ENCODE measurements at regions not wholly inside any gene's neighbourhood (a gene's known extent, or its start where the extent isn't known, plus 50 kb on each side); places are given as distances from the start of the nearest gene placed in this dataset.

DNA sequence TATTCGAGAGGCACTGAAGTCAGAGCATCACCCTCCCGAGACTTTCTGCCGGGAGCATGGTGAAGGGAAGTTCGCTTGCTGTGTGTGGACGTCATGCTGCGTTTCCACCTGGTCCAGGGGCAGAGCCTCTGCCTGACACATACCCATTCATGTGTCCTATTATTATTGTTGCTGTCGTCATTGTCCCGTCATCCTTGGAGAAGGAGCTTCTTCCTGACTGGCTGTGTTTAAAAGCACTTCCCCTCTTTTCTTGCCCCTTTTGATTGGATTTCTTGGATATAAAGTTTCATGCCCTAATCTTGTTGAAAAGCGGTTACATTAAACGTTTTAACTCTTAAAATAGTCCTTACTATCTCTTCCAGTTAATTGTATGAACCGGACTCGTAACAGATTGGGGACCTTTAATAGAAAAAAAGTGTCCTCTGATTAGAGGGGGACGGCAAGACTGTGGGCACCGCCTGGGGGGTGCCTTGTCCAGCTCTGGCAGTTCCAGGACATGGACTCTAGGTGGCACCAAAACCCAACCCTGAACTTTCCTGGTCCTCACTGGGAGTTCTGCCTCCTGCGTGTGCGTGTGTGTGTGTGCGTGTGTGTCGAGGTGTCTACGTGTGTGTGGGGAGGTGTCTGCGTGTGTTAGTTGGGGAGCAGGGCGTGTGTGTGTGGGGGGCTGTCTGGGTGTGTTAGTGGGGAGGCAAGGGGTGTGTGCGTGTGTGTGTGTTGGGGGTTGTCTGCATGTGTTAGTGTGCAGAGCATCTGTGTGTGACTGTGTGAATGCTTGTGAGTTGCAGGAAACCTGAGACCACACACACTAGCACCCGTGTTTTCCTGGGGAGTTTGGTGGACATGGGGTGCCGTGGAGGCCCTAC, 133.3 kb upstream of the CIBAR2 start:
- TF ChIP-seq, protein P1, sequence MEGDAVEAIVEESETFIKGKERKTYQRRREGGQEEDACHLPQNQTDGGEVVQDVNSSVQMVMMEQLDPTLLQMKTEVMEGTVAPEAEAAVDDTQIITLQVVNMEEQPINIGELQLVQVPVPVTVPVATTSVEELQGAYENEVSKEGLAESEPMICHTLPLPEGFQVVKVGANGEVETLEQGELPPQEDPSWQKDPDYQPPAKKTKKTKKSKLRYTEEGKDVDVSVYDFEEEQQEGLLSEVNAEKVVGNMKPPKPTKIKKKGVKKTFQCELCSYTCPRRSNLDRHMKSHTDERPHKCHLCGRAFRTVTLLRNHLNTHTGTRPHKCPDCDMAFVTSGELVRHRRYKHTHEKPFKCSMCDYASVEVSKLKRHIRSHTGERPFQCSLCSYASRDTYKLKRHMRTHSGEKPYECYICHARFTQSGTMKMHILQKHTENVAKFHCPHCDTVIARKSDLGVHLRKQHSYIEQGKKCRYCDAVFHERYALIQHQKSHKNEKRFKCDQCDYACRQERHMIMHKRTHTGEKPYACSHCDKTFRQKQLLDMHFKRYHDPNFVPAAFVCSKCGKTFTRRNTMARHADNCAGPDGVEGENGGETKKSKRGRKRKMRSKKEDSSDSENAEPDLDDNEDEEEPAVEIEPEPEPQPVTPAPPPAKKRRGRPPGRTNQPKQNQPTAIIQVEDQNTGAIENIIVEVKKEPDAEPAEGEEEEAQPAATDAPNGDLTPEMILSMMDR (conservative IDR thresholded peaks at IDR 0.05; ENCODE audit: low read depth, low read length), result peak; percentile 85
- TF ChIP-seq RAD21 (IDR thresholded peaks at IDR 0.05; ENCODE audit: low read length) (peak; percentile 80), POLR2A (IDR thresholded peaks at IDR 0.05; ENCODE audit: low read depth, low read length) (0 out of 2 replicates have a peak, but pooled peaks have one; percentile 17), RCOR1 (IDR thresholded peaks at IDR 0.05; ENCODE audit: insufficient replicate concordance, low read length) (no peak), MAZ (IDR thresholded peaks at IDR 0.05; ENCODE audit: borderline replicate concordance, low read depth, low read length) (peak; percentile 30; the same call in 1 of the 2 replicates), CEBPB (IDR thresholded peaks at IDR 0.05; ENCODE audit: low read depth, low read length) (no peak), SMC3 (IDR thresholded peaks at IDR 0.05; ENCODE audit: low read depth, low read length) (peak; percentile 71)
- TF ChIP-seq, protein P2, sequence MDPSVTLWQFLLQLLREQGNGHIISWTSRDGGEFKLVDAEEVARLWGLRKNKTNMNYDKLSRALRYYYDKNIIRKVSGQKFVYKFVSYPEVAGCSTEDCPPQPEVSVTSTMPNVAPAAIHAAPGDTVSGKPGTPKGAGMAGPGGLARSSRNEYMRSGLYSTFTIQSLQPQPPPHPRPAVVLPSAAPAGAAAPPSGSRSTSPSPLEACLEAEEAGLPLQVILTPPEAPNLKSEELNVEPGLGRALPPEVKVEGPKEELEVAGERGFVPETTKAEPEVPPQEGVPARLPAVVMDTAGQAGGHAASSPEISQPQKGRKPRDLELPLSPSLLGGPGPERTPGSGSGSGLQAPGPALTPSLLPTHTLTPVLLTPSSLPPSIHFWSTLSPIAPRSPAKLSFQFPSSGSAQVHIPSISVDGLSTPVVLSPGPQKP (IDR thresholded peaks at IDR 0.05; ENCODE audit: borderline replicate concordance, low read depth, low read length), result no peak
- TF ChIP-seq, protein P3, sequence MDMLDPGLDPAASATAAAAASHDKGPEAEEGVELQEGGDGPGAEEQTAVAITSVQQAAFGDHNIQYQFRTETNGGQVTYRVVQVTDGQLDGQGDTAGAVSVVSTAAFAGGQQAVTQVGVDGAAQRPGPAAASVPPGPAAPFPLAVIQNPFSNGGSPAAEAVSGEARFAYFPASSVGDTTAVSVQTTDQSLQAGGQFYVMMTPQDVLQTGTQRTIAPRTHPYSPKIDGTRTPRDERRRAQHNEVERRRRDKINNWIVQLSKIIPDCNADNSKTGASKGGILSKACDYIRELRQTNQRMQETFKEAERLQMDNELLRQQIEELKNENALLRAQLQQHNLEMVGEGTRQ (IDR thresholded peaks at IDR 0.05; ENCODE audit: low read depth, low read length), result no peak

All from IMR-90 (cell line).